Lower lobe of right lung (tissue), 2 donors: ENCODE measurements at regions not wholly inside any gene's neighbourhood (a gene's known extent, or its start where the extent isn't known, plus 50 kb on each side); places are given as distances from the start of the nearest gene placed in this dataset.

Source experiments
- ATAC-seq, 2 donors: fragments of 200-7000 bp; cut with Tn5 transposase; one replicate each; pipeline ENCODE4 v1.9.1; 2020 to 2022; ENCODE audit warnings: mild to moderate bottlenecking in 2 of 2, moderate library complexity in 2 of 2
- DNase-seq: peaks from one replicate; pipeline ENCODE4 v3.0.0-alpha.2; 2020
- H3K27ac ChIP-seq: fragments of 200-600 bp; one replicate; pipeline ENCODE4 v1.8.0; 2022
- H3K27me3 ChIP-seq: fragments of 200-600 bp; one replicate; pipeline ENCODE4 v1.8.0; 2022; ENCODE audit warnings: low read depth
- H3K36me3 ChIP-seq: fragments of 200-600 bp; one replicate; pipeline ENCODE4 v1.8.0; 2022; ENCODE audit warnings: mild to moderate bottlenecking
- H3K4me1 ChIP-seq: fragments of 200-600 bp; one replicate; pipeline ENCODE4 v1.8.0; 2022
- H3K4me3 ChIP-seq: fragments of 200-600 bp; one replicate; pipeline ENCODE4 v1.8.0; 2022; ENCODE audit warnings: mild to moderate bottlenecking
- H3K9me3 ChIP-seq: fragments of 200-600 bp; one replicate; pipeline ENCODE4 v1.8.0; 2022
- intact Hi-C: fragments of 100-400 bp; cut with DNase I; formaldehyde crosslinking; loops from one replicate; pipeline ENCODE4 v1.11.0; 2022
- TF ChIP-seq, protein P1 (sequence below): fragments of 200-600 bp; IDR thresholded peaks from one replicate; pipeline ENCODE4 v1.8.0; 2022; ENCODE audit warnings: antibody characterized with exemption, mild to moderate bottlenecking
- donor health status: DM: no; HTN: yes; CAD: no; lungs with severe emphysema.

DNA sequence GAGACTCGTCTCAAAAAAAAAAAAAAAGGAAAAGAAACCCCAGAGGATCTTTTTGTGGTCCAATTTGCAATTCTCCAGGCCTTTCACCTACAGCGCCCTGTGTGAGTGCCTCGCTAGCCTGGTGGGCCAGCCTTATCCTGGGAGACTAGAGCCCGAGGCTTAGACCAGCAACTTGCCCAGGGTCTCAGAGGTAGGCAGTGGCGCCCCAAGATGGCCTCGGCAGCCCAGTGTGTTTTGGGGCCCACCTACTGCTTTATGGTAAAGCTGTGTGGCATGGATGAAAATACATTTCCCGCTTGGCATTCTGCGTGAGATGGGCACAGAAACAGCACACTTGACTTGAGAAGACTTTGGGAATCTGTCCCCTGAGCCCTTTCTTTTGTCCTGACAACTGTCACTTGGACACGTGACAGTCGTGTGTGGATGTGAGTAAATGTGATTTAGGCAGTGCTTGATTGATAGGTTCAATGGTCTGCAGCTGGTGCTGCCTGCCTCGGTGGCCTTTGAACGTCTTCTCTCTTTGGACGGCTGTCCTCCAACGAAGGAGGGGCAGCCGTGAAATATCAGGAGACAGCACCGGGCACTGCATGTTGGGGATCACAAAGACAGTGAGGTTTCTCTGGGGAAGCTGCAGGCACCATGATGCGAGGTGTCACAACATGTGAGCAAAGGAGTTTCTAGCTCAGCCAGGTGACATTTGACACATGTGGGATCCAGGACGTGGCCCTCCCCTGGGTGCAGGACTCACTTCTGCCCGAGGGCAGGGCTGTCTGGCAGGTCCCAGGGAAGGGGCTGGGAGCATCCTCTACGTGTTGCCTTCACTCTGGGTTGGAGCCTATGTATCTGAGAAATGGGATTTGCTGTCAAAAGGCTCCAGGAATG lies 209.5 kb upstream of the TWIST2 start:
- TF ChIP-seq, protein P1, sequence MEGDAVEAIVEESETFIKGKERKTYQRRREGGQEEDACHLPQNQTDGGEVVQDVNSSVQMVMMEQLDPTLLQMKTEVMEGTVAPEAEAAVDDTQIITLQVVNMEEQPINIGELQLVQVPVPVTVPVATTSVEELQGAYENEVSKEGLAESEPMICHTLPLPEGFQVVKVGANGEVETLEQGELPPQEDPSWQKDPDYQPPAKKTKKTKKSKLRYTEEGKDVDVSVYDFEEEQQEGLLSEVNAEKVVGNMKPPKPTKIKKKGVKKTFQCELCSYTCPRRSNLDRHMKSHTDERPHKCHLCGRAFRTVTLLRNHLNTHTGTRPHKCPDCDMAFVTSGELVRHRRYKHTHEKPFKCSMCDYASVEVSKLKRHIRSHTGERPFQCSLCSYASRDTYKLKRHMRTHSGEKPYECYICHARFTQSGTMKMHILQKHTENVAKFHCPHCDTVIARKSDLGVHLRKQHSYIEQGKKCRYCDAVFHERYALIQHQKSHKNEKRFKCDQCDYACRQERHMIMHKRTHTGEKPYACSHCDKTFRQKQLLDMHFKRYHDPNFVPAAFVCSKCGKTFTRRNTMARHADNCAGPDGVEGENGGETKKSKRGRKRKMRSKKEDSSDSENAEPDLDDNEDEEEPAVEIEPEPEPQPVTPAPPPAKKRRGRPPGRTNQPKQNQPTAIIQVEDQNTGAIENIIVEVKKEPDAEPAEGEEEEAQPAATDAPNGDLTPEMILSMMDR: no peak
- intact Hi-C loops: no loop called here
- Histone ChIP-seq H3K27me3 (no peaks in the 10 kb centered on the region), H3K4me3 (no peak overlapping the region), H3K36me3 (no peaks in the 10 kb centered on the region), H3K4me1 (no peaks in the 10 kb centered on the region), H3K27ac (no peak overlapping the region), H3K9me3 (no peaks in the 10 kb centered on the region)
- ATAC-seq (no peak), DNase-seq (no peak)

DNA sequence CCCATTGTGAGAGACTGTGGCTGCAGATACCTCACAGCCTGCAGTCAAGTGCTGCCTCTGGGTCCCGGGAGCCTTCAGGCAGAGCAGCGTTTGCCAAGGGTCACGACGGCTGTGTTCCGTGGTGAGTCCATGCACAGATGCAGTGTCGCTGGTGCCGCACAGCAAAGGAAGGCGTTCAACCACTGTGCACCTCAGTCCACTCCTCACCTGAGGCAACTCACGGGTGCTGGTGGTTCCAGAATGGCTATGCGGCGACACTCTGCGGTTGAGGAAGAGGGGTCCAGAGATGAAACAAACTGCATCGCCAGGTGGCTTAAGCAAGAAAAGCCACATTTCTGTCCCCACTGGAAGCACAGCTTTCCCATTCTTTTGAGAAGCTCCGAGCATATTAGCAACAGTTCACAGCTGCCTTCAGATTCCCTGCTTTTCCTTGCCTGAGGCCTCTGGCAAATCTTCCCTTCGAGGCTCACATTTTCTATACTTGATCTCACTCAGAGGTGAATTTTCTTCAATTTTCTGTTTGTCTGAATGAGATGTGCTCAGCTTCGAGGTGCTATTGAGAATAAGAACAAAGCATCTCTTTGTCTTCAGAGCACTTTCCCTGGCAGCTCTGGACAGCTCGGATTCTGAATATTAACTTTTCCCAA lies 208.8 kb upstream of the TWIST2 start:
- Histone ChIP-seq H3K9me3 (no peaks in the 10 kb centered on the region), H3K27ac (no peak overlapping the region), H3K4me3 (no peak overlapping the region), H3K36me3 (no peaks in the 10 kb centered on the region), H3K27me3 (no peaks in the 10 kb centered on the region), H3K4me1 (no peaks in the 10 kb centered on the region)
- DNase-seq: no peak
- TF ChIP-seq, protein P1: no peak
- intact Hi-C loops: no loop called here
- no peak for ATAC-seq

DNA sequence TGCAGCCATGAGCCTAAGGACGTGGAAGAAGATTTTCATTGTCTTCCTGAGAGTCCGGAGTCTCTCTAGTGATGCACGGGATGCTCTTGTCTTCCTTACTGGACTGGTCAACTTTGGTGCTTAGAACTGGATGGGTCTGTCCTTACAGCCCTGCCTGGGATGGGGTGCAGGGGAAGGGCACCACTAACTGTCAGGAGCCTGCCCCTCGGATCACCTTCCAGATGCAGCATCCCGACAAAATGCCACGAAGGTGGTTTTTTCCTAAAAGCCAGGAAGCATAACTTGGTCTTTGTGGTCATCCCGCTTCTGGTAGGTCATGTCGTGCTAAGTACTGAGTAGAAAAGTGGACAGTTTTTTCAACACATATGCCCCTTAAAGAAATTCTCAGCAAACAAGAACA lies 207.4 kb upstream of the TWIST2 start:
- no peaks in the 10 kb centered on the region for H3K27me3 ChIP-seq
- ATAC-seq (no peak), DNase-seq (no peak)
- intact Hi-C loops: no loop called here
- H3K36me3 ChIP-seq: no peaks in the 10 kb centered on the region
- no peak overlapping the region for H3K4me3 ChIP-seq
- H3K27ac ChIP-seq: no peak overlapping the region
- H3K9me3 ChIP-seq: no peaks in the 10 kb centered on the region
- H3K4me1 ChIP-seq: no peaks in the 10 kb centered on the region
- TF ChIP-seq, protein P1: no peak

DNA sequence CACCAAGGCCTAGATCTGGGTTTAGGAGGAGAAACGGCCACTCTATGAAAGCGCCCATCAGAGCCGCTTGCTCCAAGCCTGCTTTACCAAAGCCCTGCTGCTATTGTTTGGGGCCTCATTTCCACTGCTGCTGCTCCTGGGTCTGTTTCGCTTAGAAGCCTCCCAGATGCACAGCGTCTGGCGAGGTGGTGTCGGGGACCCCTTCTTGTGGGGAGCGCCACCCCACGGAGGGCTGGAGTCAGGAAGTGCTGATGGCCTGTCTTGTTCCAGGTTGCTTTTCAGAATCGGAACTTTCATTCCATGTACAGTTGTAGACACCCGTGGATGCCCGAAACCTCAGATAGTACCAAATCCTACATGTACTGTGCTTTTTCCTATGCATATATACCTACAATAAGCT lies 204.9 kb upstream of the TWIST2 start:
- H3K27me3 ChIP-seq: no peaks in the 10 kb centered on the region
- peaks cover 5% of the 10 kb centered on the region for H3K4me1 ChIP-seq
- ATAC-seq: no peak
- H3K4me3 ChIP-seq: no peak overlapping the region
- intact Hi-C loops: no loop called here
- no peak overlapping the region for H3K27ac ChIP-seq
- no peak for DNase-seq
- no peaks in the 10 kb centered on the region for H3K9me3 ChIP-seq
- TF ChIP-seq, protein P1: no peak
- H3K36me3 ChIP-seq: no peaks in the 10 kb centered on the region

DNA sequence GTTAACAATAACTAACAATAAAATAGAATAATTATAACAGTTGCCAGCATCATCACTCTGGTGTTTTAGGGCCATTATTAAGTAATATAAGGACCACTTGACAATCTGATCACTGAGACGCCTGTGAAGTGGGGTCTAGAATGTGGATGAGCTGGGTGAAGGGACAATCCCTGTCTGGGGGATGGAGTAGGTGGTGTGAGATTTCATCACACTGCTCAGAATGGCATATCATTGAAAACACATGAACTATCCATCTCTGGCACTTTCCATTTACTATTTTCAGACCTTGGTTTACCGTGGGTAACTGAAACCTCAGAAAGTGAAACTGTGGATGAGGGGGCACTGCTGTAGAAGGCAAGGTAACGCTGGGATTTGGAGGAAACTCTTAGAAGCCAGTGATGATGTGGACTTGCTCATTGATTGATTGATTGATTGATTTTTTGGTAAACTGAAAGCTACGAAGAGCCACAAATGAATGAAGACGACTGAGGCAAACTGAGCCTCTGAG lies 204.4 kb upstream of the TWIST2 start:
- peaks cover 5% of the 10 kb centered on the region for H3K4me1 ChIP-seq
- H3K36me3 ChIP-seq: no peaks in the 10 kb centered on the region
- H3K27me3 ChIP-seq: no peaks in the 10 kb centered on the region
- H3K9me3 ChIP-seq: no peaks in the 10 kb centered on the region
- H3K4me3 ChIP-seq: no peak overlapping the region
- intact Hi-C loops: no loop called here
- ATAC-seq (no peak), DNase-seq (no peak)
- TF ChIP-seq, protein P1: no peak
- H3K27ac ChIP-seq: no peak overlapping the region
